ENCODE measurements at regions not wholly inside any gene's neighbourhood (a gene's known extent, or its start where the extent isn't known, plus 50 kb on each side); places are given as distances from the start of the nearest gene placed in this dataset.
A peak's percentile ranks its signal among the peaks of the same experiment; 100 is the strongest.

DNA sequence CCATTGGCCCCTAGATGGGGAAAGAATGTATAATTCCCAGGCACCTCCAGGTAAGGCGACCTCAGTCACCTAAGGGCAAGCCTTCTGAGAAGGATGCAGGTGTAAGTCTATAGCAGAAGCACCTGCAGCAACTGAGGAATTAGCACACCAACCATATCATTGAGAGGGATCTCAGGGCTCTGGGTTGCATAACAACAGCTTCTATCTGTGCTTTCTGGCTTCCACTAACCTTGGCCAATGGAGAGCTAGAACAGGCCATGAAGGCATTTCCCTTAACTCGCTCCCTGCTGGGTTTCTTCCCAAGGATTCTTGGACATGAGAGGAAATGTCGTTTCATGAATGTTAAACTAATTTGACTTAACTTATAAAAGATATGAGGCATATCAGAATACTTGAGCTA lies 177.8 kb upstream of the GK2 start:
- Histone ChIP-seq H3K36me3 (no peaks in the 10 kb centered on the region), H3K4me3 (no peak overlapping the region), H3K9me3 (peaks cover 0 to 6% (median 0%) of the 10 kb centered on the region in 11 donors), H3K27me3 (no peaks in the 10 kb centered on the region), H3K27ac (no peak overlapping the region), H3K4me1 (peaks cover 0 to 10% (median 4%) of the 10 kb centered on the region in 9 donors)
- ATAC-seq, result no peak
- TF ChIP-seq, protein P1, sequence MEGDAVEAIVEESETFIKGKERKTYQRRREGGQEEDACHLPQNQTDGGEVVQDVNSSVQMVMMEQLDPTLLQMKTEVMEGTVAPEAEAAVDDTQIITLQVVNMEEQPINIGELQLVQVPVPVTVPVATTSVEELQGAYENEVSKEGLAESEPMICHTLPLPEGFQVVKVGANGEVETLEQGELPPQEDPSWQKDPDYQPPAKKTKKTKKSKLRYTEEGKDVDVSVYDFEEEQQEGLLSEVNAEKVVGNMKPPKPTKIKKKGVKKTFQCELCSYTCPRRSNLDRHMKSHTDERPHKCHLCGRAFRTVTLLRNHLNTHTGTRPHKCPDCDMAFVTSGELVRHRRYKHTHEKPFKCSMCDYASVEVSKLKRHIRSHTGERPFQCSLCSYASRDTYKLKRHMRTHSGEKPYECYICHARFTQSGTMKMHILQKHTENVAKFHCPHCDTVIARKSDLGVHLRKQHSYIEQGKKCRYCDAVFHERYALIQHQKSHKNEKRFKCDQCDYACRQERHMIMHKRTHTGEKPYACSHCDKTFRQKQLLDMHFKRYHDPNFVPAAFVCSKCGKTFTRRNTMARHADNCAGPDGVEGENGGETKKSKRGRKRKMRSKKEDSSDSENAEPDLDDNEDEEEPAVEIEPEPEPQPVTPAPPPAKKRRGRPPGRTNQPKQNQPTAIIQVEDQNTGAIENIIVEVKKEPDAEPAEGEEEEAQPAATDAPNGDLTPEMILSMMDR (IDR thresholded peaks at IDR 0.05), result no peak
- DNase-seq, result no peak
- WGBS, 2 donors, result 74 to 76% methylated on average over 3 of the region's 3 CpGs
- intact Hi-C loops (cut with DNase I), result loop anchor here in 1 of 10 donors (10.0 kb wide), 1 partner anchor 631 kb away; no protein-coding TSS in a partner anchor

- Histone ChIP-seq H3K27ac (no peak overlapping the region), H3K36me3 (no peaks in the 10 kb centered on the region), H3K9me3 (peaks cover 0 to 6% (median 0%) of the 10 kb centered on the region in 11 donors), H3K27me3 (no peaks in the 10 kb centered on the region), H3K4me3 (no peak overlapping the region), H3K4me1 (peaks cover 0 to 10% (median 2%) of the 10 kb centered on the region in 9 donors)
- intact Hi-C loops (cut with DNase I), result loop anchor here in 1 of 10 donors (10.0 kb wide), 1 partner anchor 631 kb away; no protein-coding TSS in a partner anchor
- WGBS, 2 donors, result 47 to 49% methylated on average over 2 of the region's 2 CpGs
- DNase-seq (no peak), ATAC-seq (peak in 5 of 8 donors; percentile 25 to 82 (median 62))
- TF ChIP-seq, protein P1 (IDR thresholded peaks at IDR 0.05), result no peak
Measured at GRCh38 chr4:79585330-79585729, 177.3 kb upstream of the GK2 start.

DNA sequence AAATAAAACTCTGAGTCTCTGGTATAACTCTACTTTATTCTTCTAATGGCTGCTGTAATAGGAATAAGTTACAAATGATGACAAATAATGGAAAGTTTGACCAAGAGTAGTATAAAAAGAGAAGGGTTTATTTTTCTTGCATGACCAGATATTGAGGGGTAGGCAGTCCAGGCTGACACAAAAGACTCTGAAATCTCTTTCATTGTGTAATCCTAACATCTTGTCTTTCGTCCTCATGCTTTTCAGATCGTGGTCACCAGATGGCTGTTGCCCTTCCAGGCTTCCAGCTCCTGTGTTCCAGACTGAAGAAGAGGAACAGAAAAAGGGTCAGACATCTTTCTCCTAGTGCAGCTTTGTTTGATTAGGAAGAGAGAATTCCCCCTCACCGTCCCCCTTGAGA lies 176.9 kb upstream of the GK2 start:
- TF ChIP-seq, protein P1 (IDR thresholded peaks at IDR 0.05), result no peak
- peaks cover 0 to 6% (median 0%) of the 10 kb centered on the region in 11 donors for H3K9me3 ChIP-seq
- no peaks in the 10 kb centered on the region for H3K36me3 ChIP-seq
- H3K4me3 ChIP-seq, result no peak overlapping the region
- peaks cover 0 to 10% (median 0%) of the 10 kb centered on the region in 9 donors for H3K4me1 ChIP-seq
- DNase-seq, result no peak
- WGBS, 2 donors, result 61 to 71% methylated on average over 3 of the region's 3 CpGs
- no peak overlapping the region for H3K27ac ChIP-seq
- no peaks in the 10 kb centered on the region for H3K27me3 ChIP-seq
- peak in 2 of 8 donors; percentile 20 to 41 for ATAC-seq
- intact Hi-C loops (cut with DNase I), result loop anchor here in 2 of 10 donors (5.0 to 10.0 kb wide), 2 partner anchors 538 to 630 kb away; no protein-coding TSS in a partner anchor

DNA sequence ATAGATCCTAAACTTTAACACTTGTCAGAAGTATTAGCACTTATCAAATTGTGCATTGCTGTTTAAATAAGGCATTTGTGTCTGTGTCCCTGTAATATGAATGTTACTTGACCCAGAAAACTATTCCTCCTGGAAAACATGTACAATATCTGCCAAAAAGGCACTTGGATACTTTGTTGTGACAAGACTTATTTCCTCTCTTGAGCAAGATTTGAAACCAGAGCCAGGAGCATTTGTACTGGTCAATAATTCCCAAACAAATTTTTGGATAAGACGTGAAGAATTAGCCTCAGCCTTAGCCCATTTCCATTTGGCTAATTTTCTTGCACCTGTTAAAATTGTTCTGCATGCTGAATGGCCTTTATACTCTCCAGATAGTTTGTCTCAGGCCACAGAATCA lies 176.3 kb upstream of the GK2 start:
- ATAC-seq (peak in 3 of 8 donors; percentile 65 to 77 (median 65)), DNase-seq (no peak)
- Histone ChIP-seq H3K4me1 (peaks cover 0 to 10% (median 0%) of the 10 kb centered on the region in 9 donors), H3K9me3 (peaks cover 0 to 6% (median 0%) of the 10 kb centered on the region in 11 donors), H3K27ac (no peak overlapping the region), H3K27me3 (no peaks in the 10 kb centered on the region), H3K36me3 (no peaks in the 10 kb centered on the region), H3K4me3 (no peak overlapping the region)
- intact Hi-C loops (cut with DNase I), result loop anchor here in 2 of 10 donors (5.0 to 10.0 kb wide), 2 partner anchors 537 to 630 kb away; no protein-coding TSS in a partner anchor
- WGBS, 2 donors, result 63 to 85% methylated on average over 1 of the region's 1 CpG
- TF ChIP-seq, protein P1 (IDR thresholded peaks at IDR 0.05), result no peak
